Sigmoid colon (tissue), 6 donors: ENCODE measurements at regions not wholly inside any gene's neighbourhood (a gene's known extent, or its start where the extent isn't known, plus 50 kb on each side); places are given as distances from the start of the nearest gene placed in this dataset.

Source experiments
- DNase-seq: peaks from one replicate; pipeline ENCODE4 v3.0.0-alpha.2; 2019
- H3K27ac ChIP-seq, 4 donors: fragments of 200-600 bp; sonication (generic); one replicate each; pipeline ENCODE4 v1.5.1; 2016 to 2019; ENCODE audit warnings: mild to moderate bottlenecking in 1 of 4
- H3K27me3 ChIP-seq, 3 donors: fragments of 200-600 bp; sonication (generic); one replicate each; pipeline ENCODE4 v1.5.1; 2019; ENCODE audit warnings: mild to moderate bottlenecking in 1 of 3
- H3K36me3 ChIP-seq, 4 donors: fragments of 200-600 bp; sonication (generic); one replicate each; pipeline ENCODE4 v1.5.1; 2016 to 2019
- H3K4me1 ChIP-seq, 4 donors: fragments of 200-600 bp; sonication (generic); one replicate each; pipeline ENCODE4 v1.5.1; 2017 to 2019
- H3K4me3 ChIP-seq, 4 donors: fragments of 200-600 bp; sonication (generic); one replicate each; pipeline ENCODE4 v1.5.1; 2017 to 2019; ENCODE audit warnings: mild to moderate bottlenecking in 2 of 4, moderate library complexity in 1 of 4
- H3K9me3 ChIP-seq, 4 donors: fragments of 200-600 bp in 3 of 4; sonication (generic) in 3 of 4; one replicate each; pipeline versions ENCODE4 v1.5.1 to v1.6.1; 2013 to 2019
- EP300 ChIP-seq, 4 donors: sonication (generic); formaldehyde crosslinking; IDR thresholded peaks; one replicate each; pipeline ENCODE4 v1.6.1; 2017; ENCODE audit warnings: antibody characterized with exemption in 4 of 4
- POLR2A ChIP-seq, 2 donors: fragments of 450-650 bp; IDR thresholded peaks; one replicate each; pipeline ENCODE4 v1.6.1; 2016; ENCODE audit warnings: antibody characterized with exemption in 2 of 2, mild to moderate bottlenecking in 2 of 2, moderate library complexity in 2 of 2
- POLR2AphosphoS5 ChIP-seq, 4 donors: sonication (generic); formaldehyde crosslinking; IDR thresholded peaks; one replicate each; pipeline ENCODE4 v1.6.1; 2017; ENCODE audit warnings: antibody characterized with exemption in 4 of 4
- WGBS, 2 donors: extraction: QIAGEN DNeasy Blood & Tissue Kit; methylation state at CpG; one replicate each; pipeline ENCODE4 v1.1.7; 2013; 5-methylcytosine and 5-hydroxymethylcytosine counted together
- intact Hi-C: fragments of 100-400 bp; cut with DNase I; formaldehyde crosslinking; loops from one replicate; pipeline ENCODE4 v1.15.1; 2023
- TF ChIP-seq, protein P1 (sequence below), 4 experiments: fragments of 450-650 bp in 3 of 4; fragments of 200-600 bp in 1 of 4; IDR thresholded peaks; one replicate each; pipeline ENCODE4 v1.5.1; 2016 to 2019; ENCODE audit warnings: antibody characterized with exemption in 4 of 4, mild to moderate bottlenecking in 3 of 4, moderate library complexity in 2 of 4
- donor health status: healthy with polysubstance abuse.
- donor health status: healthy.

DNA sequence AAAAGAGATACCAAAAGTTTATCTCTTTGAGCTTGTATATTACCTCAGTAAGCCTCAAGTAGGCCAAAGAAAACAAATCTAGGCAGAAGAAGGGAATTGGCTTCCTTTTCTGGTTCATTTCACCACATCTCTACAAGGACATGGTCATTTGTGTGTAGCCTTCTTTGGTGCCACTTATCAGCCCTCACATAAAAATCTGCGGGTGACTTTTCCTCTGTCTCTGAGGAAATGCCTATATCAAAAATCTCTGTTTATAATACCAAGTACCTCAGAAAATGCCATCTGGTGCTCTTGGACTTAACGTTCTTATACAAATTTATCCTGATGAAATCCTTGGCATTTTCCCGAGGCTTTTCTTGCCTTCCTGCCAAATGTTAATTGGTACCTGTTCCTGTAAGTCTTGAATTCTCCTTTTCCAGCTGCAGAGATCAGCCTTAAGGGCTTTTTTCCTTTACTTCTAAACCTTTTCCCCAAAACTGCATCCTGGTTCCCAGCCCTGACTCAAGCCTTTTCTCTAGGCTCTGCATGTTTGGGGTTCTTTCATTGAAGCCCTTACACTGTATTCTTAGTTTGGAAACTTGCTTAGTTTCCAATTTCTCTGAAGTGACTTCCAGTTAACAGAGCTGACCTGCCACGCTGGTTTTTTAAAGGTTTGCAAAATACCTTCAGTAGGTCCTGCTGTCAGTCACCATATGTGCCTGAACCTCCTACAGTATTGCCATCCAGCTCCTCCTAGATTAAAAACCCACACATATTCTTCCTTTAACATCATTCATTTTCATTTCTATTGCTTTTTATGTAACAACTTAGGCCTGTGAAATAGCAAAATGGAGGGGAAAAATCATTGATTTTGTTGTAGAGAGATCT, 191.2 kb upstream of the PREP start:
- DNase-seq = no peak
- 42 to 70% methylated on average over 4 of the region's 4 CpGs for WGBS, 2 donors
- TF ChIP-seq EP300 (IDR thresholded peaks at IDR 0.05) = no peak
- H3K27ac ChIP-seq = peak overlapping the region in 3 of 4 donors; percentile 26 to 62 (median 28)
- no peak overlapping the region for H3K4me3 ChIP-seq
- intact Hi-C loops = no loop called here
- H3K4me1 ChIP-seq = peaks cover 0 to 48% (median 35%) of the 10 kb centered on the region in 4 donors
- no peaks in the 10 kb centered on the region for H3K9me3 ChIP-seq
- no peaks in the 10 kb centered on the region for H3K36me3 ChIP-seq
- no peaks in the 10 kb centered on the region for H3K27me3 ChIP-seq

DNA sequence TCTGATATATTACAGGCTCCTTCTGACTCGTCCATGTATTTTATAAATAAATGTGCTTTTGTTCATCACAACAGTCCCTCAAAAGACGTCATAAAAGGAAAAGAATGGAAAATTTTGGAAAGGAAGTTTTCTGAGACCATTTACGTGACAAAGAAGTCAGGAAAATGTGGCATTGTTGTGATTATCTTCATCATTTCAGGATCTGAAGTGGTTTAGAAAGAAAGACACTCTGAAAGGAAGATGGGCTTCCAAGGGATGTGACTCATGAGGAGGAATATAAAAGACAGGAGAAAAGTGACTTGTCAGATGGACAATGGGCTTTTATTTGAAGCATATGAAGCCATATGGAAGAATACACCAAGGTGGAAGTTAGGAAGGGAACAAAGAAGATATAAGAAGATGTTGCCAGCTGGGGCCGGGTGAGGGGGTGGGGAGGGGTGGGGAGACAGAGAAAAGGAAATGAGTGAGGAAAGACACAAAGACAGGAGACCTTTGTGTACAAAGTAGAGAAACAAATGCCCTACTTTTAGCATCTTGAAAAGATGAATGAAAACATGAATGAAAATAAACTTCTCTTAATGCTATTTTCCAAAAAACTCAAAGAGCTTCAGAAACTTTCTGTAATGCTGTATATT, 190.3 kb upstream of the PREP start:
- 79 to 87% methylated on average over 4 of the region's 4 CpGs for WGBS, 2 donors

DNA sequence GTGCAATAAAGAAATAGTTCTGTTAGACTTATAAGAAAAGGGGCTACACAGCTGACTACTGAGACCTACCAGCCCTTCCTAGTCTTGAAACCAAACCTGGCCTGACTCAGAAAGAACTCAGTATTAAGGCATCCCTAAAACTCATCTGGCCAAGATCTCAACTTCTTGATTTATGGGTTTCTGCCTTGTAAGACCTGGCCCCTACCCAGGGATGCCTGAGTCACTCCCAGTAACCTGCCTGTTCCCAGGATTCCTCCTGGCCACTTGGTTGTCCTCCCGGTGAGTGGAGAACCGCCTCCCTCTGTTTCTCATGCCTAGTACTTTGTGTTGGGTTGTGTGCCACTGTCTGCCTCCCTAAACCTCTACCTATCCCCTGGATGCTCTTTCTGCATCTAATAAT, 189.4 kb upstream of the PREP start:
- WGBS, 2 donors = 85 to 91% methylated on average over 2 of the region's 2 CpGs
- peak overlapping the region in 1 of 4 donors; percentile 20 for H3K27ac ChIP-seq
- intact Hi-C loops = no loop called here

More for the DNA sequence above, 190.3 kb upstream of the PREP start:
- Histone ChIP-seq H3K4me3 (no peak overlapping the region), H3K27ac (peak overlapping the region in 3 of 4 donors; percentile 26 to 62 (median 28)), H3K4me1 (peaks cover 0 to 48% (median 35%) of the 10 kb centered on the region in 4 donors), H3K27me3 (no peaks in the 10 kb centered on the region), H3K9me3 (no peaks in the 10 kb centered on the region), H3K36me3 (no peaks in the 10 kb centered on the region)
- TF ChIP-seq POLR2AphosphoS5 (IDR thresholded peaks at IDR 0.05) = no peak
- TF ChIP-seq EP300 (IDR thresholded peaks at IDR 0.05) = no peak
- no peak for TF ChIP-seq POLR2A (IDR thresholded peaks at IDR 0.05)
- TF ChIP-seq, protein P1, sequence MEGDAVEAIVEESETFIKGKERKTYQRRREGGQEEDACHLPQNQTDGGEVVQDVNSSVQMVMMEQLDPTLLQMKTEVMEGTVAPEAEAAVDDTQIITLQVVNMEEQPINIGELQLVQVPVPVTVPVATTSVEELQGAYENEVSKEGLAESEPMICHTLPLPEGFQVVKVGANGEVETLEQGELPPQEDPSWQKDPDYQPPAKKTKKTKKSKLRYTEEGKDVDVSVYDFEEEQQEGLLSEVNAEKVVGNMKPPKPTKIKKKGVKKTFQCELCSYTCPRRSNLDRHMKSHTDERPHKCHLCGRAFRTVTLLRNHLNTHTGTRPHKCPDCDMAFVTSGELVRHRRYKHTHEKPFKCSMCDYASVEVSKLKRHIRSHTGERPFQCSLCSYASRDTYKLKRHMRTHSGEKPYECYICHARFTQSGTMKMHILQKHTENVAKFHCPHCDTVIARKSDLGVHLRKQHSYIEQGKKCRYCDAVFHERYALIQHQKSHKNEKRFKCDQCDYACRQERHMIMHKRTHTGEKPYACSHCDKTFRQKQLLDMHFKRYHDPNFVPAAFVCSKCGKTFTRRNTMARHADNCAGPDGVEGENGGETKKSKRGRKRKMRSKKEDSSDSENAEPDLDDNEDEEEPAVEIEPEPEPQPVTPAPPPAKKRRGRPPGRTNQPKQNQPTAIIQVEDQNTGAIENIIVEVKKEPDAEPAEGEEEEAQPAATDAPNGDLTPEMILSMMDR (IDR thresholded peaks at IDR 0.05) = no peak
- intact Hi-C loops = no loop called here
- DNase-seq = no peak

DNA sequence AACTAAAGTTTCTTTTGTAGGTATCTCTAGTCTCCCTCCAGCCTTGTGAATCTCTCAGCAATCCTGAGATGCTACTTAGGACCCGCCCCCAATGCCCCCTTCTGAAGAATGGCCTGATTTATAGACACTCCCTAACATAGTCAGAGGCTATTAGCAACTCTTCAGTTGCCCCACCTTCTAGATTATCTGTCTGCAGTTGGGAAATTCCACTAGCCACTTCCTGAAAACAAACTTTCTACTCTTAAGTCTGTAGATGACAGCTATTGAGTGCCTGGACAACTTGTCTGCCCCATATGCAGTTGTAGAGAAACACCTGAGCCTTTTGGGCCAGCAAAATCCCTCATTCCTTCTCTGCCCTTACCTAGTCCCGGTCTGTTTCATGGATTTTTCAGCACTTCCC, 188.2 kb upstream of the PREP start:
- intact Hi-C loops = no loop called here
- Histone ChIP-seq H3K4me1 (peaks cover 0 to 42% (median 30%) of the 10 kb centered on the region in 4 donors), H3K27ac (no peak overlapping the region), H3K36me3 (no peaks in the 10 kb centered on the region), H3K4me3 (no peak overlapping the region), H3K27me3 (no peaks in the 10 kb centered on the region), H3K9me3 (no peaks in the 10 kb centered on the region)
- WGBS, 2 donors = 81 to 84% methylated on average over 2 of the region's 2 CpGs
- DNase-seq = no peak
- TF ChIP-seq, protein P1 (IDR thresholded peaks at IDR 0.05) = no peak
- TF ChIP-seq EP300 (IDR thresholded peaks at IDR 0.05) (no peak), POLR2A (IDR thresholded peaks at IDR 0.05) (no peak), POLR2AphosphoS5 (IDR thresholded peaks at IDR 0.05) (no peak)

More for the DNA sequence above, 189.4 kb upstream of the PREP start:
- Histone ChIP-seq H3K27me3 (no peaks in the 10 kb centered on the region), H3K4me1 (peaks cover 0 to 48% (median 35%) of the 10 kb centered on the region in 4 donors), H3K36me3 (no peaks in the 10 kb centered on the region), H3K4me3 (no peak overlapping the region), H3K9me3 (no peaks in the 10 kb centered on the region)
- peak; percentile 70 for DNase-seq
- peak in 3 of 4 donors; percentile 23 to 46 (median 45) for TF ChIP-seq POLR2AphosphoS5 (IDR thresholded peaks at IDR 0.05)
- TF ChIP-seq, protein P1 (IDR thresholded peaks at IDR 0.05) = no peak

DNA sequence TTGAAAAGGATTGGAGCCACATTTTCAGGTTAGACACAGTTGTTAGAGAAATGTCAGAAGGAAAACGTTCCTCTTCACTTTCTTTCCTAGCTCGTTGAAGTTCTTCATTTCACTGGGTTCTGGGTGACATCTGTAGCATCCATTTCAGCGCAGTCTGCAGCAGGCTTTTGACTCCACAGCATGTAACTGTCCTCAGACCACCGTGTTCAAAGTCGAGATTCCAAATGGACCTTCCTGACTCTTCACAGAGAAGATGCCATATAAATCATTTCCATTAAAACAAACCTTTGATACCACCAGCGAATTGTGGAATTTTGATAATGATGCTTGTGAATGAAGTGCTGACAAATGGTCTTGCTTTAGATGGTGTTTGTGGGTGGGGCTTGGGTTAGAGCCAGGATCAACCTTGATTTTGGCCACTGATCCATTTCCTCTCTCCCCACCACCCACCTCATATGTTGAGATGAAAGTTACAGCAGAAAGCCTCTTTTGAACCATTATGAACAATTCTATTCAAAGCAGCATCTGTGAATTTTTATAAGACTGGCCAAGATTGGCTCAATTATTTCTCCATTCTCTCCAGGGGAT, 185.3 kb upstream of the PREP start:
- H3K36me3 ChIP-seq = no peaks in the 10 kb centered on the region
- intact Hi-C loops = no loop called here
- H3K27ac ChIP-seq = no peak overlapping the region
- H3K4me3 ChIP-seq = no peak overlapping the region
- TF ChIP-seq POLR2A (IDR thresholded peaks at IDR 0.05) = no peak
- TF ChIP-seq EP300 (IDR thresholded peaks at IDR 0.05) = no peak
- TF ChIP-seq, protein P1 (IDR thresholded peaks at IDR 0.05) = no peak
- TF ChIP-seq POLR2AphosphoS5 (IDR thresholded peaks at IDR 0.05) = no peak
- DNase-seq = no peak
- no peaks in the 10 kb centered on the region for H3K9me3 ChIP-seq
- WGBS, 2 donors = 87 to 93% methylated on average over 6 of the region's 6 CpGs
- peaks cover 0 to 15% (median 9%) of the 10 kb centered on the region in 4 donors for H3K4me1 ChIP-seq
- no peaks in the 10 kb centered on the region for H3K27me3 ChIP-seq
